HS-27A (cell line): ENCODE measurements at regions not wholly inside any gene's neighbourhood (a gene's known extent, or its start where the extent isn't known, plus 50 kb on each side); places are given as distances from the start of the nearest gene placed in this dataset.

Experiments
- DNase-seq: peaks from one replicate; pipeline ENCODE4 v3.0.0-alpha.2; 2012; ENCODE audit warnings: low read depth, missing footprints

DNA sequence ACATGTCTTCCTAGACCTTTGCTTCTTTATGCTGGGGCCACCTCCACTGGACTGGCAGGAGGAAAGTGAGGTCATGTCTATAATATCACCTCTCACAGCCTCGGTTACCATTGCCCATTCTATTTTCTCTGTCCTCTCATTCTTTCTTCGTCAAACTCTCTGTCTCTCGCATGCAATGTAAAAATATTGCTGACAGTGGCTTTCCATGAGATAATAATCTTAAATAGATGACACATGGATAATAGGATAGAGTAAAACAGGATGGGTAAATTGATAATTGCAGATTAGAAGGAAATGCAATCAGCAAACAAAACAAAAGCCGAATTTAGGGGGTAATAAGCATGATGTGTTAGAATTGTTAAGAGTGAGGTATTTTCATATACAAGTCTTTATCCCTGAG lies 215.7 kb upstream of the PARD3B start:
- DNase-seq, result no peak

GRCh38 chr2:204331180-204331579 lies 214.1 kb upstream of the PARD3B start:
- no peak for DNase-seq

- no peak for DNase-seq
Measured at GRCh38 chr2:204331988-204332387, 213.3 kb upstream of the PARD3B start.

GRCh38 chr2:204332706-204333105 lies 212.6 kb upstream of the PARD3B start:
- no peak for DNase-seq

GRCh38 chr2:204333861-204334260 lies 211.4 kb upstream of the PARD3B start:
- DNase-seq, result no peak

- no peak for DNase-seq
Measured at GRCh38 chr2:204335451-204336058, 209.7 kb upstream of the PARD3B start.

DNA sequence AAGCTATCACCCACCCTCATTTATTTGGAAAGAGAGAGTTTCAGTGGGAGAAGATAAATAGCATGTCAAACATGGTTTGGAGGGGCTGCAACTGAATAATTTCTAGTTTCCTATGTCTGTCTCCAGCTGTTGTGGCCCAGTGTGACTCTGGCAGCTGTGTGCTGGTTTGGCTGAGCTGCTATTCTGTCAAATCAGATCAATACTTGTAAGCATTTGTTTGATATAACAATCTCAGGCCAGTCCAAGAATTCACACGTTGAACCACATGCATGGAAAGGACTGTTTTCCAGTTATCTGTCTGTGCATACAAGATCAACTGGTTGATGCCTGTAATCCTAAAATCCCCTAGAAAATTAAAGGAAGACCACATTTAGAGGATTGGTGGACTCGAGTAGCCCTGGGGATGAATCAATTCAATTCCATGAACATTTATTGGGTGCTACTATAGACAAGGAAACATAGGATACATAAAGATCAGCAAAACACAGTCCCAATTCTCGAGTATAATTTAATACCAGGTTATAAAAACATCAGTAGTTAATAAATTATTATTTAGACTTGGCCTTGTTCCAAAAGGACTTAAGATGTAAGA lies 209.0 kb upstream of the PARD3B start:
- no peak for DNase-seq

DNA sequence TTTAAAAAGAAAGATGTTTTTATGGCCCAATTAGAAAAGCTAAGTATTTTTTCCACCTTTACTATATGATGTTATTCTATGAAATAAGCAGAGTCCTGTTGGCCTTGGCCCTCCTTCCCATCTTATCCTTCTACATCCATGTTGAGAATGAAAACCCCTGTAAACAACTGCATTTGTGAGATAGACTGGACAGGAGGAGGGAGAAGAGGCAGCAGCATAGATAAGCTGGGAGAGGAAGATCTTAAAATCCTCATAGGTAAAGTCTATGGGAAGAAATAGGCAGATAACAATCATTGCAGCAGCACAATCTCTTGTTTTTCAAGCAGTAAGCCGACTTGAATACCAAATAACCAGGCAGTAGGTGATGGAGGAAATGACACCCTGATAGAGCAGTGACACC lies 207.6 kb upstream of the PARD3B start:
- no peak for DNase-seq

GRCh38 chr2:204339212-204339715 lies 206.0 kb upstream of the PARD3B start:
- no peak for DNase-seq

DNA sequence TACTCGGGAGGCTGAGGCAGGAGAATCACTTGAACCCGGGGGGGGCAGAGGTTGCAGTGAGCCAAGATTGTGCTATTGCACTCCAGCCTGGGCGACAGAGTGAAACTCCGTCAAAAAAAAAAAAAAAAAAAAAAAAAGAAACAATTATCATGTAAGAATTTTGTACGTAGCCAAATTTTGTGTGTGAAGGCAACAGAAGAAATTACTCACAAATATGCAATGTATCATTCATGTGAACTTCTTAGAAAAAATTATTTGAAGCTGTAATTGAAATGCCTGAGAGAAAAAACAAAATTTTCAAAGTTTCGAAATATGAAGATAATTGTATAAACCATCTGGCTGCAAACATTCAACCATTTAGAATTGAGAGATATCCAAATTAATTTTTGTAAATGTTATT lies 204.8 kb upstream of the PARD3B start:
- no peak for DNase-seq

- DNase-seq, result no peak
Measured at GRCh38 chr2:204341887-204342276, 203.4 kb upstream of the PARD3B start.

DNA sequence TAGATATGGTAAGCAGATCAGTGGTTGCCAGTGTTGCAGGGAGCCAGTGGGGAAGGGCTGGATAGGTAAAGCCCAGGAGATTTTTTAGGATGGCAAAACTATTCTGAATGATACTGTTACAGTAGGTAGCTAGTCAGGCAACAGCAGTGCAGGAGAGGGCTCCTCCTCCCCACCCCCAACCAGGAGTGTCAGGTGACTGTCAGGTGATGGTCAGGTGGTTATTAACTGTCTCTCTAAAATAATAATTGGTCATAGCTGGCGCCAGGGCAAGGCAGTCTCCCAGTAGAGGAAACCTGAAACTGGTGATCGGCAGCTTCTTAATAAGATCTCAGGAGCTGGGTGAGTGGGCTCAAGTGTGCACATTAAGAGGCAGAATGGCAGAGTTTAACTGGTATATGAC lies 201.6 kb upstream of the PARD3B start:
- DNase-seq, result no peak

- no peak for DNase-seq
Measured at GRCh38 chr2:204344119-204344518, 201.2 kb upstream of the PARD3B start.

DNA sequence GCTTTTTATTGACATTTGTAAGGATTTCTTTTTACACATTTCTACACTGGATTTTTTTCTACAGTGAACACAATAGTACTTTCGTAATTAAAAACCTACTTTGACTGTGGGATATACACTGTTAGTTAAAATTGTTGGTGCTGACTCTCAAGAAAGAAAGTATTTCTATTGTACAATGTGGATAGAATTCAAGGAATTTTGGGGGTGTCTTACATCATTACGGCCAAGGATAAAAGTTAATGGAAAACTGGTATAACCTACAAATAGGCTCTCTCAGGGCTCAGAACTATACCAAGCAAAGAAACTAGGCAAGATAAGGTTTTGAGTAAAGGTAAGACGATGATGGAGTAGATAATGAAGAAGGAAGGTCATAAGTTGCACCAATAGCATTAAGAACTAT lies 198.4 kb upstream of the PARD3B start:
- DNase-seq, result no peak

- no peak for DNase-seq
Measured at GRCh38 chr2:204353823-204354222, 191.5 kb upstream of the PARD3B start.

DNA sequence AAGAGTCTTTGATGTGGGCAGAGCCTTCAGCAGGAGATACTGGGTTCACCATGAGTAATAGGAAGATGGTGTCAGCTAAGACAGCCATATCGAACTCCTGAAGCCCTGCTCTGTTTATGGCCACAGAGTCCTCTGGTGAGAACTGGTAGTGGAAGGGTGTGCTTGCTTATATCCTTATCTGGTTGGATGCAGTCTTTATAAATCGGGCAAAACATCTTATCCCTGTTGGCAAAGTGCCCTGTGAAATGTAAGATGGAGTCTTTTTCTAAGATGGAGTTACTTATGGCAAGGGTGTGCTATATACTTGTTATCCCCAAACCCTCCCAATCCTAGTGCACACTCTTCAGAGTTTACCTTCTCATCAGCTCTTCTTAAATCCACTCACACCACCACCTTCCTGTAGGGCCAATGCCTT lies 190.8 kb upstream of the PARD3B start:
- DNase-seq, result no peak

DNA sequence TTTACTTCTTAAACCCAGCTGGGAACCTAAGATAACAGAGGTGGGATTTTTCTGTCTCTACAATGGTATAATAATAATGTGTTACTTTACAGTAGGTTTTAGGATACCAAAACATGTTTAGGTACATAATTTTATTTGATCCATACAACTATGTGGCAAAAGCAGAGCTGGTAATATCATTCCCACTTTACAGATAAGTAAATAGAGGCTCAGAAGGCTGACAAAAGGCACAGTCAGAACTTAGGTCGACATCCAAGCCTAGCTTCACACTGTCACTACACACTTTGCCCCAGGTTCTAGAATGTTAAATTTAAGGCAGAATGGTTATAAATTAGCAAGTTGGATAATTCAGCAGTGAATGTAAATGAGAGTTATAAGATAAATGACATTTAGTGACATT lies 189.6 kb upstream of the PARD3B start:
- DNase-seq, result no peak

- DNase-seq, result no peak
Measured at GRCh38 chr2:204356151-204356641, 189.1 kb upstream of the PARD3B start.

GRCh38 chr2:204357286-204357685 lies 188.0 kb upstream of the PARD3B start:
- DNase-seq, result no peak

DNA sequence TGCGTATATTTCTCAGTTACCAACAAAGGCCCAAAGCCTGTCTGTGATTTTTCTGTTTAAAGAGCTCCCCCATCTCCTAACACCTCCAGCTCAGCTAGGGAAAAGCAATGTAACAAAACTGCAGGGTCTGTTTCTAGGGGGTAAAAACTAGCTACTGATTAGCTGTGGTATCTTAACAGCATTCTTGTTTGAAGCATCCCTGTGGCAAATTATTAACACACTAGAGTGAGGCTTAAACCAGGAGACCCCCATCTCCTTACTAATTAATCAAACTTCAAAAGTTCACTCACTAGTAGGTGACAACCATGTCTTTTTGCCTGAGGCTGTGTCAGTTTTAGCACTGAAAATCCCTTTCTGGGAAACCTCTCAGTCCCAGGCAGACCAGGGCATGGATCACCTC lies 186.2 kb upstream of the PARD3B start:
- DNase-seq, result no peak

DNA sequence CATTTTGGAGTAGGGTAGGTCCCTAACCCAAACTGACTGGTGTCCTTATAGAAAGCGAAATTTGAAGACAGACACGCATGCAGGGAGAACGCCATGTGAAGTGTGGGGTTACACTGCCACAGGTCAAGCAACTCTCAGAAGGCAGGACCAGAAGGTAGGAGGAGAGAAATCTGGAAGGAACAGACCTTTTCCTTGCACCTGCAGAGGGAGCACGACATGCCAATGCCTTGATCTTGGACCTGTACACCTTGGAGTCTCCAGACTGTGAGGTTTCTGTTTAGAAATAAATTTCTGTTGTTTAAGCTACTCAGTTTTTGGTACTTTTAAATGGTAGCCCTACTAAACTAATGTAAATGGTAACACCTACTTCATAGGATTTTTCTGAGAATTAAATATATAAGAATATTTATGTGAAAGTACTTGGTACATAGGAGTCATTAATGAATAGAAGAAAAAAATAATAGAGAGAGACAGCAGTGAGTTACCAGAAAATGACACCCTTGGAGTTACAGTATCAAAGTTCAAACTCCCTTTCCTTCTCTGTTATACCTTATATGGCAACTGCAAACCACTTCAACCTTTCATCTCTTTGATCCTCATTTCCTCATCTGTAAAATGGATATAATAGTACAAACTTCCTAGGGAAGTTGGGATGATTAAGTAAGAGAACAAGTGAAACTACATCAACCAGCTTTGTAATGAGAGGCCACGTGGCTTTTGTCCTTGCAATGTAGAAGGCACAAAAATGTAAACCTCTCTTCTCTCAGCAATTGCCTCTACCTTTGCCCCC lies 184.9 kb upstream of the PARD3B start:
- DNase-seq, result no peak

DNA sequence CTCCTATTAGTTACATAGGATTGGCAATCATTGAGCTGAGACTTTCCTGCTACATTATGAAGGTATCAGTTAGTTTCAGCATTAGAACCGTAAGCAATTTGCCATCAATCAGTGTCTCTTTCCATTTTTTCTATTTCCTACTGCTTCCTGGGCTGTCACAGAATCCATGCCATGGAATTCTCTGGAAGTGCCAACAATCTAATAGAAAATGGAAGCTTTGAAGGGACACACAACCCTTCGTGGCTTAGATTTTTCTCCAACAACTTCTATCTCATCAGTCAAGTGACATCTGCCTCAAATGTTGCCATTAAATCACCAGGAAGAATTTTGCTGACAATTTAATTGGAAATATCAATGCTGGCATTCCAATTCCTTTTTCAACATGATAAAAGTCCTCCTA lies 183.5 kb upstream of the PARD3B start:
- DNase-seq, result no peak

DNA sequence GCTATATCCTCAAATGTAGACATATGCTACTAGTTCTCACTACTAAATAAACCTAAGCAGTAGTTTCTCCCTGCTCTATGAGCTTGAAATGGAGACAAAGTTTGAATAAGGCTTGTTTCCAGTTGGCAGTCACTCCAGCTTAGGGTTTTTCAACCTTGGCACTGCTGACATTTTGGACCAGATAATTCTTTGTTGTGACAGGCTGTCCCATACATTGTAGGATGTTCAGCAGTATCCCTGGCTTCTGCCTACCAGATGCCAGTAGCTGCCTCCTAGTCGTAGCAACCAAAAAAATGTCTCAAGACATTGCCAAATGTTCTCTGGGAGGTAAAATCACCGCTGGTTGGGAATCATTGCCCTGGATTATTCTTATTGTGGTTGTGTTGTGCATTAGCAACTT lies 182.7 kb upstream of the PARD3B start:
- DNase-seq, result no peak
